Lower lobe of right lung (tissue), 2 donors: ENCODE measurements at regions not wholly inside any gene's neighbourhood (a gene's known extent, or its start where the extent isn't known, plus 50 kb on each side); places are given as distances from the start of the nearest gene placed in this dataset.

Experiments used
- ATAC-seq, 2 donors: fragments of 200-7000 bp; cut with Tn5 transposase; one replicate each; pipeline ENCODE4 v1.9.1; 2020 to 2022; ENCODE audit warnings: mild to moderate bottlenecking in 2 of 2, moderate library complexity in 2 of 2
- DNase-seq: peaks from one replicate; pipeline ENCODE4 v3.0.0-alpha.2; 2020
- H3K27ac ChIP-seq: fragments of 200-600 bp; one replicate; pipeline ENCODE4 v1.8.0; 2022
- H3K27me3 ChIP-seq: fragments of 200-600 bp; one replicate; pipeline ENCODE4 v1.8.0; 2022; ENCODE audit warnings: low read depth
- H3K36me3 ChIP-seq: fragments of 200-600 bp; one replicate; pipeline ENCODE4 v1.8.0; 2022; ENCODE audit warnings: mild to moderate bottlenecking
- H3K4me1 ChIP-seq: fragments of 200-600 bp; one replicate; pipeline ENCODE4 v1.8.0; 2022
- H3K4me3 ChIP-seq: fragments of 200-600 bp; one replicate; pipeline ENCODE4 v1.8.0; 2022; ENCODE audit warnings: mild to moderate bottlenecking
- H3K9me3 ChIP-seq: fragments of 200-600 bp; one replicate; pipeline ENCODE4 v1.8.0; 2022
- CTCF ChIP-seq: fragments of 200-600 bp; IDR thresholded peaks from one replicate; pipeline ENCODE4 v1.8.0; 2022; ENCODE audit warnings: antibody characterized with exemption, mild to moderate bottlenecking
- intact Hi-C: fragments of 100-400 bp; cut with DNase I; formaldehyde crosslinking; loops from one replicate; pipeline ENCODE4 v1.11.0; 2022
- donor health status: DM: no; HTN: yes; CAD: no; lungs with severe emphysema.

DNA sequence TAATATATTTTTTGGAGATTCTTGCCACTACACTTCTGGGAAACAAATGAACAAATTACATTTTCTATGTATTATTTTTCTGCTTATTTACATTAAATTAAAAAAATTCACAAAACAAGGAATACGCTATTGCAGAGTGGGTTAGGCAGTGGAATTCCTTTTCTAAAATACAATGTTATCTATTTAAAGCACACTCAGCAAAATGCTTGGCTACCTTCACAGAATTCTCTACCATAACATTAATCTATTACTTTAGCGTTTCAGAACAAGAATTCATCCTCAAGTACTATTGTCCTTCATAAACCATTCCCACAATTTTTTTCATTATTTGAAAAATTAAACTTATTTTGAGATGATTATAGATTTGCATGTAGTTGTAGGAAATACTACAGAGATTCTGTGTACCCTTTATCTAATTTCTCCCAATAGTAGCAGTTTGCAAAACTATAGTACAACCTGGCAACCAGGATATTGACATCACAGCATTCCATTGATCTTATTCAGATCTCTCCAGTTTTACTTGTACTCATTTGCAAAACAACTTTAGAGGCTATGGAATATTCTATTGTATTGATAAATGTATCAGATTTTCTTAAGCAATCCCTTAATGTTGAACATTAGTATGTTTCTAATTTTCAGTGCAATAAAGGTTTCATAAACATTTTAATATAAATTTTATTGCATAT is 120.9 kb downstream of the DLEU7 start:
- no peaks in the 10 kb centered on the region for H3K36me3 ChIP-seq
- H3K4me1 ChIP-seq: no peaks in the 10 kb centered on the region
- H3K4me3 ChIP-seq: no peak overlapping the region
- no peak overlapping the region for H3K27ac ChIP-seq
- no peak for TF ChIP-seq CTCF
- H3K27me3 ChIP-seq: no peaks in the 10 kb centered on the region
- intact Hi-C loops: no loop called here
- ATAC-seq: no peak
- H3K9me3 ChIP-seq: no peaks in the 10 kb centered on the region
- no peak for DNase-seq

DNA sequence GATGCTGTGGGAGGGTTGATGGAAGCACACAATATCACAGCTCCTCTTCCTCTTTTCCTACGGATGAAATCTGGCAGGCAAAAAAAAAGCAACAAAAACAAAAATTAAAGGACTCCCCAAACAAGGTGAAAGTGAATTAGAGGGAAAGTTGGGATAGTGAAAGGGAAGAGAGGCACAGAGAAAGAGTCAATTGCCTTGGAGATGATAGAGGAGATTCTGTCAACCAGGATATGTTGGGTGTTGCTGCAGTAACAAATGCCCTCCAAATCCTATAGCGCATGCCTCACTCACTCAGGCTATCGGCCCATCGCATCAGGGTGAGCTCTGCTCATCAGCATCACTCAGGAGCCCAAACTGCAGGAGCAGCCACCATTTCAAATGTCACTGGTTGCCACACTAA is 119.1 kb downstream of the DLEU7 start:
- Histone ChIP-seq H3K4me1 (no peaks in the 10 kb centered on the region), H3K27me3 (no peaks in the 10 kb centered on the region), H3K27ac (no peak overlapping the region), H3K4me3 (no peak overlapping the region), H3K36me3 (no peaks in the 10 kb centered on the region), H3K9me3 (no peaks in the 10 kb centered on the region)
- TF ChIP-seq CTCF: no peak
- ATAC-seq (no peak), DNase-seq (no peak)
- intact Hi-C loops: no loop called here

DNA sequence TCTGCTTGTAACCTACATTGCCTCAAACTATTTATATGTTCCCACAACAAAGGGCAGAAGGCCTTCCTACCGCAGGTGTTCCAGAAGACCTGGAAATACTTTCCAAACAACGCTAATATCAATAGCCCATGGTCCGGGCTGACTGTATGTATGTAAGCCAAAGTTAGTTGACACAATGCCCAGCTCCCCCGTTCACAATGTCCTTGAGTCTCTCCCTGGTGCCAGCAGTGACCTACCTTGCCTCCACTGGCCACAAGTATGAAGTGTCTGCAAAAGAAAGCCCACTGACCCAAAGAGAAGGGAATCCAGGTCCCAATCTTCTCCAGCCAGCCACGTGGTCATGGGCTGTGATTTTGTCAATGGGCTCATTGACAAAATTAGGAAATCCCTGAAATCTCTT is 118.6 kb downstream of the DLEU7 start:
- intact Hi-C loops: no loop called here
- DNase-seq (no peak), ATAC-seq (no peak)
- Histone ChIP-seq H3K9me3 (no peaks in the 10 kb centered on the region), H3K27ac (no peak overlapping the region), H3K27me3 (no peaks in the 10 kb centered on the region), H3K4me3 (no peak overlapping the region), H3K4me1 (no peaks in the 10 kb centered on the region), H3K36me3 (no peaks in the 10 kb centered on the region)
- no peak for TF ChIP-seq CTCF

DNA sequence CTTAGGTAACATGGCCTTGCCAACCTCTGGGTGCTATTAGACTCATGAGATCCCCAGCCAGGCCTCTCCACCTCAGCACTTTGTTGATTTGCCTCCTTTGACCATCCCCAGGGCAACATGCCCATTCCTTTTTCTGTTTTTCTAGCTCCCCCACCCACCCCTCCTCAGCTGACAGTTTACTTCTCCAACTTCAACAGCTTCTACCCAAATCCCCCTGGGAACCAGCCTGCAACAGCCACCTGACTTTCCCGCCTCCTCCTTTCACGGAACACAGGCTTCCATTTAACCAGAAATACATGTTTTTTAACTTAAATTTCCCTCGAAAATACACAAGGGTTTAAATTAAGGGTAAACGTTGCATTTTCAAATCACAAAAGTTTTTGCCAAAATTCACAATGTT is 117.3 kb downstream of the DLEU7 start:
- Histone ChIP-seq H3K36me3 (no peaks in the 10 kb centered on the region), H3K4me3 (no peak overlapping the region), H3K9me3 (no peaks in the 10 kb centered on the region), H3K4me1 (no peaks in the 10 kb centered on the region), H3K27ac (no peak overlapping the region), H3K27me3 (no peaks in the 10 kb centered on the region)
- ATAC-seq: no peak
- intact Hi-C loops: no loop called here
- TF ChIP-seq CTCF: no peak
- DNase-seq: no peak

- no peaks in the 10 kb centered on the region for H3K4me1 ChIP-seq
- ATAC-seq: no peak
- no peak overlapping the region for H3K27ac ChIP-seq
- no peaks in the 10 kb centered on the region for H3K9me3 ChIP-seq
- intact Hi-C loops: no loop called here
- no peak for DNase-seq
- no peak overlapping the region for H3K4me3 ChIP-seq
- H3K36me3 ChIP-seq: no peaks in the 10 kb centered on the region
- H3K27me3 ChIP-seq: no peaks in the 10 kb centered on the region
- no peak for TF ChIP-seq CTCF
These were observed 114.3 kb downstream of the DLEU7 start for GRCh38 chr13:50729177-50729576.
